Mucosa of rectum (tissue), 2 donors: ENCODE measurements at regions not wholly inside any gene's neighbourhood (a gene's known extent, or its start where the extent isn't known, plus 50 kb on each side); places are given as distances from the start of the nearest gene placed in this dataset.
"Not testable (repeated sequence)": the region's sequence is repeated elsewhere in the genome, so short reads cannot be mapped to it uniquely, and the experiment has no call there.

Source experiments
- H3K27ac ChIP-seq, 2 donors: one replicate each; pipeline ENCODE4 v1.7.0; 2013; ENCODE audit warnings: inconsistent platforms in 2 of 2, low read depth in 2 of 2, low read length in 2 of 2
- H3K27me3 ChIP-seq, 2 donors: one replicate each; pipeline ENCODE4 v1.7.0; 2013; ENCODE audit warnings: low read length in 2 of 2; ENCODE audit not compliant: control insufficient read depth in 2 of 2, insufficient read depth in 2 of 2
- H3K36me3 ChIP-seq, 2 donors: one replicate each; pipeline ENCODE4 v1.7.0; 2013; ENCODE audit warnings: low read length in 2 of 2; ENCODE audit not compliant: control insufficient read depth in 2 of 2, insufficient read depth in 2 of 2
- H3K4me1 ChIP-seq, 2 donors: one replicate each; pipeline ENCODE4 v1.7.0; 2013; ENCODE audit warnings: low read length in 2 of 2, mild to moderate bottlenecking in 1 of 2; ENCODE audit not compliant: control insufficient read depth in 2 of 2, insufficient read depth in 2 of 2
- H3K4me3 ChIP-seq, 2 donors: one replicate each; pipeline ENCODE4 v1.7.0; 2013; ENCODE audit warnings: low read length in 2 of 2
- H3K9ac ChIP-seq, 2 donors: one replicate each; pipeline ENCODE4 v1.7.0; 2013; ENCODE audit warnings: low read length in 2 of 2, low read depth in 1 of 2, mild to moderate bottlenecking in 1 of 2
- H3K9me3 ChIP-seq, 2 donors: one replicate each; pipeline ENCODE4 v1.7.0; 2013; ENCODE audit warnings: low read length in 2 of 2; ENCODE audit not compliant: control insufficient read depth in 2 of 2
- donor health status: healthy.
- donor health status: Normal muscosa, but diverticular disease.

DNA sequence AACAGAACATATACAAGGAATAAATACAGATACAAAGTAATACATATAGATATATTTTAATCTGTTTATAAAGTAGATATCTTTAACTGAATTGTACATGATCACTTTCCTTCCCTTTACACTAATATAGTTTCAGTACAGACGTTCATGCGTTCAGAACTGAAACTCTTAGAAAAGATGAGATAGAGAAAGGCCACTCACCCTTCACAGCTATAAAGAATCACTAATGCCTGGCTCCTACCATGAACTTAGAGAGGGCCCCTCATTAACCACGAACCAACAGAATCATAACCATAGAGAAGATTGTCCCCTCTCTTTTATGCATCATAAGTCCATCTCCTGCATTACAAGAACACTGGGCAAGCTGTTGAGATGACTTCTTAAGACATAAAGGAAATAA is 399.0 kb downstream of the COG6 start:
- H3K27me3 ChIP-seq, H3K4me3 ChIP-seq, H3K4me1 ChIP-seq, H3K27ac ChIP-seq, H3K9me3 ChIP-seq, H3K36me3 ChIP-seq, H3K9ac ChIP-seq: not testable (repeated sequence)

DNA sequence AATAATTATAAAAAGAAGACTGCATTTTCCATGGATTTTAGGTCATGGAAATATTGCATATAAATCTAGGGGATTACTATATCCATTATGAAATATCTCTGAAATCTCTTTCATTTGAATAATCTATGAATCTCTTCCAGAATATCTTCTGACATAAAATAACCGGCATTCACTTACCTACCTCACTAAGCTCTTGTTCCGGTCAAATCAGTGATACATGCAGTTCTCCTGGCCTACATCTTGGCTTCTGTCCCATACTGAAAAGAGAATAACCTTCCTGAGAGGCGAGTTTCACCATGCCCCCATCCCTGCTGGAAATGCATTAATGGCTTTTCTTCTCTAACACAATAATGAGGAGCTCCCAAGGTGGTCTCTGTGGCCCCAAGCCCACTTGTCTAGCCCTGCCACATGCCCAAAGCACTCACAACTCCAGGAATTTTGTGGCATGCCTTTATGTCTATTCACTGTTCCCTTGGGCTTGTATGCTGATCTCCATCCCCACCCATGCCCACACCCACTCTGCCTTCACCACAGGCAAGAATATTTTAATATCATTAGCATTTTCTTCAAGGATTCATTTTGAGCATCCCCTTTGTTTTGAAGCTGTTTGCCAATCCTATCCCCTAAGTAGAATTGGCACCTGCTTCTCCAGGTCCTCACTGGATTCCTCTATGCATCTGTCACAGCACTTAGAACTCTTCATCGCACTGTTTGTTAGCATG is 401.6 kb downstream of the COG6 start:
- Histone ChIP-seq H3K9me3 (no peaks in the 10 kb centered on the region), H3K36me3 (no peaks in the 10 kb centered on the region), H3K27me3 (peaks cover 0 to 3% of the 10 kb centered on the region in 2 donors), H3K9ac (no peak overlapping the region), H3K4me3 (no peak overlapping the region), H3K27ac (no peak overlapping the region), H3K4me1 (no peaks in the 10 kb centered on the region)

DNA sequence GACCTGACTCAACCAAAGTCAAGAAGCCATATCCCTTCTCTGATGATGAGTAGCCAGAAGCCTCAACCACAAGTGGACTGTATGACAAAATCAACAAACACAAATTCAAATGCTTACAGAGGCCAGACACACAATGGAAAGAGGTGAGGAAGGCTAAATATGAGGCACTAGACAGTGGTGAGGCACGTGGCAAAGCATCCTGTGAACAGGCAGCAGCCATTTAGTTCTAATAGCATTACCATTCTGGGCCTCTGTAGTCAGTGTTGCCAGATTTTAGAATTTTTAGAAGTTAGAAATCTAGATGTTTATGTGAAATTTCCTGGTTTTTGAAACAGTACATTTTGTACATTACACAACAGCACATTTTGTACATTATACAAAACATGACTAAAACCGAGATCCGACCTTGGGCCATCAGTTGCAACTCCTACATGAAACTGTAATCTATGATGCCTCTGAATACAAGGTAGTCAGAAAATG is 403.3 kb downstream of the COG6 start:
- Histone ChIP-seq H3K9me3 (no peaks in the 10 kb centered on the region), H3K4me1 (peaks cover 0 to 2% of the 10 kb centered on the region in 2 donors), H3K36me3 (no peaks in the 10 kb centered on the region), H3K27me3 (peaks cover 0 to 3% of the 10 kb centered on the region in 2 donors), H3K4me3 (no peak overlapping the region), H3K27ac (no peak overlapping the region), H3K9ac (no peak overlapping the region)

DNA sequence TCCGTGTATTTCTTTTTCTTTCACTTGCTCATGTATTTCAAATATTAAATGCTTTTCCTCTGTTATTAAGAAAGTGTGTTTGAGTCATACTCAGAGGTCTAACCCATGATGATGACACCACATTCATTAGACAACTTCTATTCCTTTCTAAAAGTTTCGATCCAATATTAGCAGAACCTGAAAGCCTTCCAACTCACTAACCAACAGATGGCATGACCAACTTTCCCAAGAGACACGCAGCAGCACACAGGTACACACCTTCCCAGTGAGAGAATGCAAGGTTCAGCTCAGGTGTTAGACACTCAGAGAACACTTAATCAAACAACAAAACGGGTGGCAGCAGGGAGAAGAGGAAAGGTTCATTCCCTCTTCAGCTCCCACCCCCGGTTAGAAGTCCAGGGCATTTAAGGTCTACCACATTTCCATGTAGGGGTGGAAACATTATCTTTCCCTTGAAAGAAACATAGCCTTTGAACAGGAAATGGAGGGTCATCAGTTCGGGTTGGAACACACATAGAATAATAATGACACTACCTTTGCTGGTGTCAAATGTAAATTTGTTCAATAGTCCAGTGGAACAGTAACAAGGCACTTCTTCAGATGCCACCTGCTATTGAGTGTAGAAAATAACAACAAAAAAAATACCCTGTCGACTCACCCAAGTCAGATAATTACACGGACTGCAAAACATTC is 404.2 kb downstream of the COG6 start:
- Histone ChIP-seq H3K9ac (no peak overlapping the region), H3K4me3 (no peak overlapping the region), H3K9me3 (no peaks in the 10 kb centered on the region), H3K27me3 (peaks cover 0 to 3% of the 10 kb centered on the region in 2 donors), H3K36me3 (no peaks in the 10 kb centered on the region), H3K27ac (no peak overlapping the region), H3K4me1 (peaks cover 0 to 7% of the 10 kb centered on the region in 2 donors)

DNA sequence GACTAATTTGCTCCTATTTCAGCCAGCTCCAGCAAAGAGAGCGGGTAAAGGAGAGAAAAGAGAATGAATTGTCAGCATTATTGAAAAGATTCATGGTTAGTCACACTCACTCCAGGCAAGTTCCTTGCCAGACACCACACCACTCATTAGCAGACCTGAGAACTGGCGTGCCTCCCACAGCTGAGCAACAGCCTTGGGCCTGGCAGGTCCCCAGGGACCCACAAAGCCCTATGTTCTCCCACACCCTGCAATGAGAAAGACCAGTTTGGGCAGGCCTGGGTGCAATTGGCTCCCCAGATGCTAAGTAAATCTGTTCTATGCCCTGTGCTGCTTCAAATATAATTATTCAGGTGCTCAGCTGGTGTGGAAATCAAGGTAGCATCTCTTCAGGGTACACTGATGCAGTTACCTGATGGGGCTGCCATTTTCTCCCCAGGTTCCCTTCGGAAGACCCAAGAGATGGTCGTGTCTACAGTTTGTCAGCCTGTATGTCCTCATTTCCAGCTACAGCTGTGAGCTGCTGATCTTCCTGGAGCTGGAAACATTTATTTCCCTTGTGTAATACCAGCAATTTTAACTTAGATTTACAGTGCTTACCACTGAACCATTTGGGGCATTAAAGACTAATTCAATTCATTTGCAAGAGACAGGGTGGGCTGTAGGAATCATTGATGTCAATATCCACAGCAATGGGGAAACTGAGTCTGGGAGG is 405.0 kb downstream of the COG6 start:
- no peak overlapping the region for H3K27ac ChIP-seq
- H3K4me3 ChIP-seq, result no peak overlapping the region
- no peak overlapping the region for H3K9ac ChIP-seq

DNA sequence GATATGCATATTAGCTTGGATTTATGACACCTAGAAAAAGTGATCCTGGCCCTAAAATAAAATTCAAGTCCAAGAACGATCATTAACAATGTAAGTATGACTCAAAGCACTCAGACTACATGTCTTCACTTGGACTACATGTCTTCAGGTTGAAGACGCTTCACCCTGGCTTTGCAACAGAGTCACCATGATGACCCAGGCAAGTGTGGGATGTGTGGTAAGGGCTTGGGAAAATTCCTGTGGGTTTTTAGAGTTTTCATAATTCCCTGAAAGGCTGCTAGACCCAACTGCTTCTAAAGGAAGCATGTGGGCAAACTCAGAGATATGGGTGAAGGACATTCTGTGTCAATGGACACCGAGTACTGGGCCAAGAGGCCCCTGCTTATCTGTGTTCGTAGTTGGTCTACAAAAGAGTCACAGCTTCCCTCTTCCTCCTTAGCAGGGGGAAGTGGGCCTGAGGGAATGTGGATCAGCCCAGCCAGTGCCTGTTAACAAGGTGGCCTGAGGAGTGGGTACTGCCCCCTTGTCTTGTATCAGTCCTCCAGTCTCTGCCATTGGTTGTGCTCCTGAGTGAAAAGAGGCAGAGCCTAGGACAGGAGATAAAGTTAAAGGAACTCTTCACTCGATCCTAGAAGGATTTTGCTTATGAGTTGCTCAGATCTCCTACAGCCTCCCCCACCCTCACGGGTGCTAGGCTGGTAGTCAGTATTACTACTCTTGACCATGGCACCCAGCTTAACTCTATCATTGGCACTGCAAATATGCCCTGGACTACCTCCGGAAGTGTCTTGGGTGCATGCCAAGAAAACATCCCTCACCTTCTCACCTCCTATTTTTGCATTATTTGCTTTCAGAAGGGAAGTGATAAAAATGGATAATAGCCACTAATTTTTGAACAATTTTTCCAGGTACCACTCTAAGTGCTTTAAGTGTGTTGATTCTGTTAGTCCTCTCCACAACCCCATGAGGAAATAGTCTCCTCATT is 406.3 kb downstream of the COG6 start:
- Histone ChIP-seq H3K27ac (no peak overlapping the region), H3K4me1 (peaks cover 0 to 7% of the 10 kb centered on the region in 2 donors), H3K9ac (no peak overlapping the region), H3K4me3 (no peak overlapping the region), H3K36me3 (no peaks in the 10 kb centered on the region), H3K27me3 (peaks cover 0 to 3% of the 10 kb centered on the region in 2 donors), H3K9me3 (no peaks in the 10 kb centered on the region)

More for the DNA sequence above, 405.0 kb downstream of the COG6 start:
- no peaks in the 10 kb centered on the region for H3K9me3 ChIP-seq
- peaks cover 0 to 3% of the 10 kb centered on the region in 2 donors for H3K27me3 ChIP-seq
- H3K36me3 ChIP-seq, result no peaks in the 10 kb centered on the region
- H3K4me1 ChIP-seq, result peaks cover 0 to 7% of the 10 kb centered on the region in 2 donors

DNA sequence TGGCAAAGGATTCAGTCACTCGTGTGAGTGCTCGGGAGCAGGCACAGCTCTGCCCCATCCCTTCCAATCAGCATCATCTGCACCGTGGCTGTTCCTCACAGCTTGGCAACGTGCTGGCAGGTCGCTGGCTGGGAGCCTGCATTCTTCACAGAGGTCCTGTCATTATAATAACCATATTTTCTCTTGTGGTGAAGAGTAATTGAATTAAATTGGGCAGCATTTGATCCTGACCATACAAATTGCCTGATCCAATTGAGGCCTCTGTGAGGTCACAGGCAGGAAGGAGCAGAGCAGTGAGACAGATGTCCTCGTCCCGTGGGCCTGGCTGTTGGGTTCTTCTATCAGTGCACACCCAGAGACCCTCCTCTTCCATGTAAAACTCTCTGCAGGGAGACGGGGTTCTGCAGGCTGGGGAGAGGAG is 407.8 kb downstream of the COG6 start:
- H3K27ac ChIP-seq, result no peak overlapping the region
- peaks cover 0 to 3% of the 10 kb centered on the region in 2 donors for H3K27me3 ChIP-seq
- no peak overlapping the region for H3K4me3 ChIP-seq
- H3K4me1 ChIP-seq, result peaks cover 0 to 7% of the 10 kb centered on the region in 2 donors
- H3K9me3 ChIP-seq, result no peaks in the 10 kb centered on the region
- no peaks in the 10 kb centered on the region for H3K36me3 ChIP-seq
- no peak overlapping the region for H3K9ac ChIP-seq

DNA sequence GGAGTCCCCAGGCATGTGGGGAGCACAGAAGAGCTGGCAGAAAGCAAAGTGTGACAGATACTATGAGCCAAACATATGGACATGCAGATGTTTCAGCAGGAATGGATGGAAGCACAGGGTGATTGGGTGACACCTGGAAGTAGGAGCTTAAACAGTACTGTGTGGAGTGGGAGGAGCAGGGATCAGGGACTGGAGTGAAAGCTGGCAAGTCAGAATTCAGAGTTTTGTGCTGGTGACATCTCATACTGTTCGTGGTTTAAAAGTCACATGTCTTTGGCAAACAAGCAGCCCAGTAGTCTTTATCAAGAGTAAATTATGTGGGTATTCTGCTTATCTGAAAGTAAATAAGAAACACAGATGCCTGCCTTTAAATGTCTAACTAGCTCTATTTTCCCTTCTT is 408.2 kb downstream of the COG6 start:
- H3K9ac ChIP-seq, result no peak overlapping the region
- no peaks in the 10 kb centered on the region for H3K9me3 ChIP-seq
- peaks cover 0 to 7% of the 10 kb centered on the region in 2 donors for H3K4me1 ChIP-seq
- H3K4me3 ChIP-seq, result no peak overlapping the region
- H3K27ac ChIP-seq, result no peak overlapping the region
- H3K27me3 ChIP-seq, result peaks cover 0 to 3% of the 10 kb centered on the region in 2 donors
- no peaks in the 10 kb centered on the region for H3K36me3 ChIP-seq
